ENCODE measurements at regions not wholly inside any gene's neighbourhood (a gene's known extent, or its start where the extent isn't known, plus 50 kb on each side); places are given as distances from the start of the nearest gene placed in this dataset.
"Not testable (repeated sequence)": the region's sequence is repeated elsewhere in the genome, so short reads cannot be mapped to it uniquely, and the experiment has no call there.

GRCh38 chr7:118846977-118847376 lies 622.5 kb downstream of the ANKRD7 start:
- no peak for DNase-seq (ENCODE audit: low read depth)

GRCh38 chr7:118855290-118855689 lies 630.8 kb downstream of the ANKRD7 start:
- no peak for DNase-seq (ENCODE audit: low read depth)
- H3K4me3 ChIP-seq (ENCODE audit: control insufficient read depth, low read depth, low read length) = no peak overlapping the region
- TF ChIP-seq CTCF (conservative IDR thresholded peaks at IDR 0.05; ENCODE audit: control insufficient read depth, insufficient read depth, low read depth, low read length) = no peak

More at GRCh38 chr7:118846977-118847376, 622.5 kb downstream of the ANKRD7 start:
- no peak overlapping the region for H3K4me3 ChIP-seq (ENCODE audit: control insufficient read depth, low read depth, low read length)
- no peak for TF ChIP-seq CTCF (conservative IDR thresholded peaks at IDR 0.05; ENCODE audit: control insufficient read depth, insufficient read depth, low read depth, low read length)

- H3K4me3 ChIP-seq (ENCODE audit: control insufficient read depth, low read depth, low read length) = no peak overlapping the region
Measured at GRCh38 chr7:118858651-118859149, 634.2 kb downstream of the ANKRD7 start.

GRCh38 chr7:118861581-118861980 lies 637.1 kb downstream of the ANKRD7 start:
- H3K4me3 ChIP-seq (ENCODE audit: control insufficient read depth, low read depth, low read length) = no peak overlapping the region
- DNase-seq (ENCODE audit: low read depth) = no peak
- TF ChIP-seq CTCF (conservative IDR thresholded peaks at IDR 0.05; ENCODE audit: control insufficient read depth, insufficient read depth, low read depth, low read length) = no peak

More at GRCh38 chr7:118858651-118859149, 634.2 kb downstream of the ANKRD7 start:
- no peak for DNase-seq (ENCODE audit: low read depth)
- TF ChIP-seq CTCF (conservative IDR thresholded peaks at IDR 0.05; ENCODE audit: control insufficient read depth, insufficient read depth, low read depth, low read length) = no peak

- no peak for DNase-seq (ENCODE audit: low read depth)
- no peak overlapping the region for H3K4me3 ChIP-seq (ENCODE audit: control insufficient read depth, low read depth, low read length)
- TF ChIP-seq CTCF (conservative IDR thresholded peaks at IDR 0.05; ENCODE audit: control insufficient read depth, insufficient read depth, low read depth, low read length) = no peak
Measured at GRCh38 chr7:118862740-118863139, 638.2 kb downstream of the ANKRD7 start.

- no peak for TF ChIP-seq CTCF (conservative IDR thresholded peaks at IDR 0.05; ENCODE audit: control insufficient read depth, insufficient read depth, low read depth, low read length)
- H3K4me3 ChIP-seq (ENCODE audit: control insufficient read depth, low read depth, low read length) = no peak overlapping the region
- no peak for DNase-seq (ENCODE audit: low read depth)
Measured at GRCh38 chr7:118863966-118864365, 639.5 kb downstream of the ANKRD7 start.

- no peak for DNase-seq (ENCODE audit: low read depth)
- no peak for TF ChIP-seq CTCF (conservative IDR thresholded peaks at IDR 0.05; ENCODE audit: control insufficient read depth, insufficient read depth, low read depth, low read length)
- no peak overlapping the region for H3K4me3 ChIP-seq (ENCODE audit: control insufficient read depth, low read depth, low read length)
Measured at GRCh38 chr7:118867860-118868259, 643.4 kb downstream of the ANKRD7 start.

GRCh38 chr7:118869141-118869540 lies 644.6 kb downstream of the ANKRD7 start:
- not testable (repeated sequence) for H3K4me3 ChIP-seq (ENCODE audit: control insufficient read depth, low read depth, low read length); DNase-seq (ENCODE audit: low read depth)

Measured in fibroblast of mammary gland (primary cell).